ENCODE measurements at regions not wholly inside any gene's neighbourhood (a gene's known extent, or its start where the extent isn't known, plus 50 kb on each side); places are given as distances from the start of the nearest gene placed in this dataset.

DNA sequence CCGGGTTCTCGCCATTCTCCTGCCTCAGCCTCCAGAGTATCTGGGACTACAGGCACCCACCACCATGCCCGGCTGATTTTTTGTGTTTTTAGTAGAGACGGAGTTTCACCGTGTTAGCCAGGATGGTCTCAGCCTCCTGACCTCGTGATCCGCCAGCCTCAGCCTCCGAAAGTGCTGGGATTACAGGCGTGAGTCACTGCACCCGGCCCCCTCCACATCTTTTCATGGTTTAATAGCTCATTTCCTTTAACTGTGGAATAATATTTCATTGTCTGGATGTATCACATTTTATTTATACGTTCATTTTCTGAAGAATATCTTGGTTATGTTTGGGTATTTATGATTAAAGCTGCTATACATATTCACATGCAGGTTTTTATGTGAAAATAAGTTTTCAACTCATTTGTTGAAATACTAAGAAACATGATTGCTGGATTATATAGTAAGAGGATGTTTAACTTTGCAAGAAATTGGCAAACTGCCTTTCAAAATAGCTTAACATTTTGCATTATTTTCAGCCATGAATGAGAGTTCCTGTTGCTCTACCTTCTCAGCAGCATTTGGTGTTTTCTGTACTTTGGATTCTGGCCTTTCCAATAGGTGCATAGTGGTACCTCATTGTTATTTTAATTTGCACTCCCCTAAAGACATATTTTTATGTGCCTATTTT, 591.9 kb downstream of the TECRL start:
- peaks cover 0 to 2% (median 0%) of the 10 kb centered on the region in 3 donors for H3K27me3 Mint-ChIP-seq (ENCODE audit: low read depth in 3 of 3)
- H3K4me3 Mint-ChIP-seq: no peak overlapping the region
- no peak overlapping the region for H3K27ac Mint-ChIP-seq
- no peaks in the 10 kb centered on the region for H3K4me1 Mint-ChIP-seq
- peaks cover 3 to 75% (median 40%) of the 10 kb centered on the region in 6 donors for H3K9me3 Mint-ChIP-seq
- no peak for DNase-seq
- H3K36me3 Mint-ChIP-seq: no peaks in the 10 kb centered on the region

DNA sequence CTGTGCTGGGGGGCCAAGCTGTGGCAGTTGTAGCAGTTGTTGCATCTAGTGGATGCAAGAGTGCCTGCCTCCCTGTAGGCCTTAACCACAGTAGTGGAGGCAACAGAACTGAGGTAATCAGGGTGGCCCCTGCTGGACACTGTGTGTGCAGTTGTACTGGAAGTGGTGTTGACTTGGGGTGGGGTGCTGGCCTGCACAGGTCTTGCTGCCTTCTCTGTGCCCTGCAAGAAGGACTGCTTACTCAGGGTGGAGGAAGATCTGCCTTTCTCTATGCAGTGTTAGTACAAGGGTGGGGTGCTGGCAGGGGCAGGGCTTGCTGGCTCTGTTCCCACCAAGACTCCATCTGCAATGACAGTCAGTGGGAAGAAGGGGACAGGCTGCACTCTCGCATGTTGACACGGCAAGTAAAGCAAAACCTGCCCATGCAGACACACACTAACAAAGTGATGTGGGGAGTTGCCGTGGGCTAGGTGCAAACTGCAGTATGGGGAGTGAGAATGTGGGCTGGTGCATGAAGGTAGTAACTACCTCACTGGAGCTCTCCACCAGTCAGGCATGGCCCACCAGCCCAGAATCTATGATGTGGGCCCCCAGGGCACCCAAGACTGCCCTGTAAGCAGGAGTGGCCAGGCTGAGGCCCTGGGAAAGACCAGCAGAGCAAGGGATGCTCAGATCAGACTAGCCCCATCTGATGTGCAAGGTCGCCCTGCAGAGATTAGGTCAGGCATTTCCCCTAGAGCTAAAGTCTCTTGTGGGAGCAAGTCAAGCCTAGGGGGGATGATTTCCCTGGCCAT, 594.9 kb downstream of the TECRL start:
- no peaks in the 10 kb centered on the region for H3K4me1 Mint-ChIP-seq
- no peak overlapping the region for H3K4me3 Mint-ChIP-seq
- no peak for DNase-seq
- H3K36me3 Mint-ChIP-seq: peaks cover 0 to 4% (median 0%) of the 10 kb centered on the region in 3 donors
- no peaks in the 10 kb centered on the region for H3K27me3 Mint-ChIP-seq (ENCODE audit: low read depth in 3 of 3)
- H3K27ac Mint-ChIP-seq: no peak overlapping the region
- peaks cover 7 to 74% (median 44%) of the 10 kb centered on the region in 6 donors for H3K9me3 Mint-ChIP-seq

- H3K36me3 Mint-ChIP-seq: peaks cover 0 to 10% (median 0%) of the 10 kb centered on the region in 3 donors
- H3K27me3 Mint-ChIP-seq (ENCODE audit: low read depth in 3 of 3): peaks cover 0 to 2% (median 0%) of the 10 kb centered on the region in 3 donors
- peaks cover 2 to 46% (median 30%) of the 10 kb centered on the region in 6 donors for H3K9me3 Mint-ChIP-seq
- no peak overlapping the region for H3K27ac Mint-ChIP-seq
- no peak for DNase-seq
- H3K4me3 Mint-ChIP-seq: no peak overlapping the region
- no peaks in the 10 kb centered on the region for H3K4me1 Mint-ChIP-seq
Observed at GRCh38 chr4:63799166-63799565, 610.1 kb downstream of the TECRL start.

- Mint-ChIP-seq H3K4me3 (no peak overlapping the region), H3K27ac (no peak overlapping the region), H3K27me3 (ENCODE audit: low read depth in 3 of 3) (peaks cover 0 to 2% (median 0%) of the 10 kb centered on the region in 3 donors), H3K9me3 (peaks cover 10 to 53% (median 37%) of the 10 kb centered on the region in 6 donors), H3K4me1 (no peaks in the 10 kb centered on the region), H3K36me3 (peaks cover 0 to 7% (median 0%) of the 10 kb centered on the region in 3 donors)
- DNase-seq: no peak
Observed at GRCh38 chr4:63795301-63795700, 613.9 kb downstream of the TECRL start.

DNA sequence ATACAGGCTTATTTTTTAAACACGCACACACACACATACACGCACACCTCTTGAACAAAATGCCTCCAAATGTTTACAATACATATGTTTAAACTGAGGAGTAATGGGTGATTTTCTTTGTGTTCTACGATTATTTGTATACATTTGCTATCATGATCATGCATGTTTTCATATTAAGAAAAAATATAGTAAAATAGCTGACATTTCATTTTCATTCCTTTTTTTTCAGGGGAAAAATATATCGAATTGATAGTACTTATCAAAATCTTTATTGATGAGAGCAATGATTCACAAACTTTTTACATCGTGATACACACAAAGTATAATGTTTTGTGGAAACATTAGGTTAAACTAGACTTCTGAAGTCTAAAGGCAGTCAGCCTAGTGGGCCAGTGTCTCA, 618.9 kb downstream of the TECRL start:
- Mint-ChIP-seq H3K27me3 (ENCODE audit: low read depth in 3 of 3) (peaks cover 0 to 2% (median 0%) of the 10 kb centered on the region in 3 donors), H3K4me1 (no peaks in the 10 kb centered on the region), H3K36me3 (no peaks in the 10 kb centered on the region), H3K4me3 (no peak overlapping the region), H3K27ac (no peak overlapping the region), H3K9me3 (peaks cover 11 to 46% (median 21%) of the 10 kb centered on the region in 6 donors)
- DNase-seq: no peak

DNA sequence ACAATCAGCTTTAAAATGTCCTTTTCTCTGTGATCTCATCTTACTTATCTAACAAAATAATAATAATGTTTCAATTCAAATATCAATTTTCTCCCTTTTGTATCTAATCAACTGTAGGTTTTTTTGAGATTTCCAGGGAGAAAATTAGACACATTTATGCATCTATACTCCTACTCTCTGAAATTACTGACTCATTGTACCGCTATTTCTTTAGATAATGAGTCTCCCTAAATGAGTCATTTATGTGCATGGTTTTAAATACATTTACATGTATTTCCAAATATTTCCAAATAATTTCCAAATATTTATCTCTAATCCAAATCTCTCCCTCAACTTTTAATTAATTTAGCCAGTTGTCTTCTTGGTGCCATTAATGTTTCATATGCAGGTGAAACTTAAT, 621.0 kb downstream of the TECRL start:
- Mint-ChIP-seq H3K27me3 (ENCODE audit: low read depth in 3 of 3) (peaks cover 0 to 2% (median 0%) of the 10 kb centered on the region in 3 donors), H3K9me3 (peaks cover 12 to 51% (median 18%) of the 10 kb centered on the region in 6 donors), H3K4me3 (no peak overlapping the region), H3K27ac (no peak overlapping the region), H3K4me1 (no peaks in the 10 kb centered on the region), H3K36me3 (no peaks in the 10 kb centered on the region)
- no peak for DNase-seq

- Mint-ChIP-seq H3K27me3 (ENCODE audit: low read depth in 3 of 3) (peaks cover 0 to 2% (median 0%) of the 10 kb centered on the region in 3 donors), H3K4me3 (no peak overlapping the region), H3K36me3 (no peaks in the 10 kb centered on the region), H3K4me1 (no peaks in the 10 kb centered on the region), H3K27ac (no peak overlapping the region), H3K9me3 (peaks cover 10 to 44% (median 15%) of the 10 kb centered on the region in 6 donors)
- DNase-seq: no peak
Observed at GRCh38 chr4:63787326-63787725, 621.9 kb downstream of the TECRL start.

DNA sequence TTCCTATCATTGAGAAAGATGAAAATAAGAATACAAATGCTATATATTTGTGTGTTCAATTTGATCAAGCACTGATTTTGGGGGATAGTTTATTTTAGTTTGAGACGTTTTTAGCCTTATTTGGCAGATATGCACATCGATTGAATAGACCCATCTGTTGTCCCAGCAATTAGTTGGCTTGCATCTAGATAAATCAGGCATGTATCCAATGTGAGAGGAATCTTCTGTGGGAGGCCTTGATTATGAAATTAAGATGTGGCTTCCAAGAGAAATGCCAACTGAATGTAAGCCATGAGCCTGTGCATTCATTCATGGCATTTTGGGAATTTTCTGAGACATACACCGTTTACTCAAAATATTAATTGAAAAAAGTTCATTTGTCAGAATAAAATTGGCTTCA, 623.1 kb downstream of the TECRL start:
- H3K27me3 Mint-ChIP-seq (ENCODE audit: low read depth in 3 of 3): peaks cover 0 to 2% (median 0%) of the 10 kb centered on the region in 3 donors
- peaks cover 7 to 49% (median 10%) of the 10 kb centered on the region in 6 donors for H3K9me3 Mint-ChIP-seq
- DNase-seq: no peak
- no peaks in the 10 kb centered on the region for H3K36me3 Mint-ChIP-seq
- no peaks in the 10 kb centered on the region for H3K4me1 Mint-ChIP-seq
- H3K4me3 Mint-ChIP-seq: no peak overlapping the region
- H3K27ac Mint-ChIP-seq: no peak overlapping the region

DNA sequence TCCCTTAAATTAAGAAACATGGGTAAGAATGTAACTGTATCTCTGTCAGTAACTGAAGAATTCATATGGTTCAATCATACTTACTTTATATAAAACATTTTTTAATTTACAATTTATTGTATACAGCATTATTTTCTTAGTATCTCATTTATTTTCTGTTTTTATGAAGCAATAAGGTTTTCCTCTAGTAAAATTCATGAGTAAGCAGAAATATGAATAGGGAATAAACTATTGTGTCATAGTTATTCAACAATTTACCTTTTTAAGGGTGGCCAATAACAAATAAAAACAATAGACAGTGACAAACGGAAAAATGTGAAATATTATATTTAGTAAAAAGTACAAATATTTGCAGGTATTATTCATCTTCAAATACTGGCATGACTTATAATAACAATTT, 624.4 kb downstream of the TECRL start:
- peaks cover 6 to 53% (median 16%) of the 10 kb centered on the region in 6 donors for H3K9me3 Mint-ChIP-seq
- no peak for DNase-seq
- H3K4me3 Mint-ChIP-seq: no peak overlapping the region
- H3K36me3 Mint-ChIP-seq: no peaks in the 10 kb centered on the region
- no peaks in the 10 kb centered on the region for H3K4me1 Mint-ChIP-seq
- peaks cover 0 to 4% (median 0%) of the 10 kb centered on the region in 3 donors for H3K27me3 Mint-ChIP-seq (ENCODE audit: low read depth in 3 of 3)
- no peak overlapping the region for H3K27ac Mint-ChIP-seq

DNA sequence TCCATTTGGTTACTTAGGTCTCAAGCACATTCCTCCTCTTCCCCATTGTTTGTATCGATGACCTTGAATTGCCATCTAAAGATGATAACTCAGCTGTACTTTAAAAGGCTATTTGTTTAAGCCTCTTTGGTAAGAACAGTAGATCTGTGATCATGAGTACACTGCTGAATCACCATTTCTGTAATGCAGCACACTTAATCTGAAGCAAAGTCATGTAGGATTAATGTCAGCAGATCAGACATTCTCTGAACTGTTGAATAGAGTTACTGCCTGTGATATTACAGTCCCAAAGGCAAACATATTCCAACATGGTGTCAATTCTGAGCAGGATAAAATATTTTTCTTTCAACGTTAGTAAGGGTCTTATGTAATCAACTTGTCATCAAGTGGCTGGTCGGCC, 631.6 kb downstream of the TECRL start:
- H3K4me1 Mint-ChIP-seq: no peaks in the 10 kb centered on the region
- peaks cover 0 to 2% (median 0%) of the 10 kb centered on the region in 3 donors for H3K27me3 Mint-ChIP-seq (ENCODE audit: low read depth in 3 of 3)
- no peak for DNase-seq
- H3K9me3 Mint-ChIP-seq: peaks cover 10 to 54% (median 27%) of the 10 kb centered on the region in 6 donors
- no peak overlapping the region for H3K4me3 Mint-ChIP-seq
- no peak overlapping the region for H3K27ac Mint-ChIP-seq
- no peaks in the 10 kb centered on the region for H3K36me3 Mint-ChIP-seq

- no peak for DNase-seq
- H3K4me1 Mint-ChIP-seq: no peaks in the 10 kb centered on the region
- peaks cover 10 to 39% (median 18%) of the 10 kb centered on the region in 6 donors for H3K9me3 Mint-ChIP-seq
- H3K27me3 Mint-ChIP-seq (ENCODE audit: low read depth in 3 of 3): peaks cover 0 to 2% (median 0%) of the 10 kb centered on the region in 3 donors
- no peak overlapping the region for H3K4me3 Mint-ChIP-seq
- peaks cover 0 to 3% (median 0%) of the 10 kb centered on the region in 3 donors for H3K36me3 Mint-ChIP-seq
- H3K27ac Mint-ChIP-seq: no peak overlapping the region
Observed at GRCh38 chr4:63764400-63764799, 644.9 kb downstream of the TECRL start.

- Mint-ChIP-seq H3K4me3 (no peak overlapping the region), H3K9me3 (peaks cover 2 to 41% (median 14%) of the 10 kb centered on the region in 6 donors), H3K36me3 (no peaks in the 10 kb centered on the region), H3K27me3 (ENCODE audit: low read depth in 3 of 3) (peaks cover 0 to 3% (median 0%) of the 10 kb centered on the region in 3 donors), H3K4me1 (no peaks in the 10 kb centered on the region), H3K27ac (no peak overlapping the region)
- no peak for DNase-seq
Observed at GRCh38 chr4:63757929-63758328, 651.3 kb downstream of the TECRL start.

DNA sequence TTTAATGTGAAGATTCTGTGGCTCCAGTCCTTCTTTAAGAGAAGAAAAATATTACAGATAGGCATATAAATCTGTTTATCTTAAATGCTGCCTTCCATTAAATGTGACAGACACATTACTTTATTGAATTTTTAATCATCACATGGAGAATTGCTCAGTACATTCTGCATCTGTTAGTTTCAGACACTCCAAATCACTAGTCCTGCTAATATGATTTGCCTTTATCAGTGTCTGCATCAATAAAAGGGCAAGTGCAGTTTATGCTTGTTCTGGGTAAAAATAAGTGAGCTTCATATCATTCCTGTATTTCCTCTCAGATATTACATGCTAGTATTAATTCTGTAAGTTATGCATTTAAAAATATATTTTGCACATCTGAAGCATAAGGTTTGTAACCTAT, 666.4 kb downstream of the TECRL start:
- no peak overlapping the region for H3K4me3 Mint-ChIP-seq
- no peak for DNase-seq
- no peaks in the 10 kb centered on the region for H3K27me3 Mint-ChIP-seq (ENCODE audit: low read depth in 3 of 3)
- H3K36me3 Mint-ChIP-seq: no peaks in the 10 kb centered on the region
- H3K4me1 Mint-ChIP-seq: no peaks in the 10 kb centered on the region
- peaks cover 3 to 30% (median 8%) of the 10 kb centered on the region in 6 donors for H3K9me3 Mint-ChIP-seq
- H3K27ac Mint-ChIP-seq: no peak overlapping the region

DNA sequence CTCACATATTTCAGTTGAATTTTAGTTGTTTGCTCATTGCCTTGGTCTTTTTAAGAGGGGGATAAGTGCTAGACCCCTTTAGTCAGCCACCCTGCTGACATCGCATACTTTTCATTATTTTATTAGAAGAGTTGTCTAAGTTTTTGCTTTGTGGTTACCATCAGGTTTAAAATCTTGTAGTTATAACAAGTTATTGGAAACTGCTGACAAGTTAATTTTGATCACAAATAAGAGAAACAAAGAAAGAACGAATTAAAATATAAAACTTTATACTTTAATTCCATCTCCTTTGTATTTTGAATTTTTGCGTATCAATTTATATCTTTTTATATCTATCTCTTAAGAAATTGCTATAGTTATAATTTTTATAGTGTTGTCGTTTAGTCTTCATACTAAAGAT, 679.7 kb downstream of the TECRL start:
- H3K4me1 Mint-ChIP-seq: no peaks in the 10 kb centered on the region
- H3K9me3 Mint-ChIP-seq: peaks cover 4 to 55% (median 21%) of the 10 kb centered on the region in 6 donors
- H3K27me3 Mint-ChIP-seq (ENCODE audit: low read depth in 3 of 3): no peaks in the 10 kb centered on the region
- H3K27ac Mint-ChIP-seq: no peak overlapping the region
- no peak overlapping the region for H3K4me3 Mint-ChIP-seq
- no peak for DNase-seq
- H3K36me3 Mint-ChIP-seq: no peaks in the 10 kb centered on the region
